KMS-11 (cell line): ENCODE measurements at regions not wholly inside any gene's neighbourhood (a gene's known extent, or its start where the extent isn't known, plus 50 kb on each side); places are given as distances from the start of the nearest gene placed in this dataset.

Source experiments
- H2AFZ ChIP-seq: fragments of 200-600 bp; sonication (generic); 2 replicates; pipeline ENCODE4 v1.6.1; 2016; ENCODE audit warnings: antibody characterized with exemption, mixed run types, low read depth
- H3K27ac ChIP-seq: fragments of 200-600 bp; sonication (generic); 2 replicates; pipeline ENCODE4 v1.6.1; 2016; ENCODE audit warnings: mild to moderate bottlenecking, mixed run types
- H3K27me3 ChIP-seq: fragments of 200-600 bp; sonication (generic); 2 replicates; pipeline ENCODE4 v1.6.1; 2017; ENCODE audit warnings: mild to moderate bottlenecking, low read depth, mixed run types, moderate library complexity; ENCODE audit not compliant: insufficient read depth
- H3K36me3 ChIP-seq: fragments of 200-600 bp; sonication (generic); 2 replicates; pipeline ENCODE4 v1.6.1; 2017; ENCODE audit warnings: mild to moderate bottlenecking, mixed run types; ENCODE audit not compliant: insufficient read depth
- H3K4me1 ChIP-seq: fragments of 200-600 bp; sonication (generic); 2 replicates; pipeline ENCODE4 v1.6.1; 2016; ENCODE audit warnings: mild to moderate bottlenecking, low read depth, mixed run types; ENCODE audit not compliant: poor library complexity, severe bottlenecking
- H3K4me2 ChIP-seq: fragments of 200-600 bp; sonication (generic); 2 replicates; pipeline ENCODE4 v1.7.0; 2016; ENCODE audit warnings: mild to moderate bottlenecking, mixed run types
- H3K4me3 ChIP-seq: fragments of 200-600 bp; sonication (generic); IDR thresholded peaks from 2 replicates; pipeline ENCODE4 v1.6.1; 2017; ENCODE audit warnings: low read depth, low read length, mixed read lengths; ENCODE audit not compliant: insufficient read depth
- H3K79me2 ChIP-seq: fragments of 200-600 bp; sonication (generic); 2 replicates; pipeline ENCODE4 v1.6.1; 2016; ENCODE audit warnings: low read depth, mixed run types; ENCODE audit not compliant: insufficient read depth
- H3K9ac ChIP-seq: fragments of 200-600 bp; sonication (generic); 2 replicates; pipeline ENCODE4 v1.6.1; 2016; ENCODE audit warnings: mild to moderate bottlenecking, mixed run types
- H4K20me1 ChIP-seq: fragments of 200-600 bp; sonication (generic); 2 replicates; pipeline ENCODE4 v1.6.1; 2016; ENCODE audit warnings: mild to moderate bottlenecking, mixed run types; ENCODE audit not compliant: insufficient read depth
- CTCF ChIP-seq: fragments of 200-600 bp; sonication (generic); conservative IDR thresholded peaks from 2 replicates; pipeline ENCODE4 v1.6.1; 2017; ENCODE audit warnings: low read depth, mild to moderate bottlenecking, antibody characterized with exemption, low read length, moderate library complexity, mixed read lengths

- Histone ChIP-seq H3K79me2 (no peaks in the 10 kb centered on the region), H3K4me1 (no peaks in the 10 kb centered on the region), H4K20me1 (no peaks in the 10 kb centered on the region), H3K4me3 (no peak overlapping the region), H3K36me3 (no peaks in the 10 kb centered on the region), H2AFZ (no peak overlapping the region), H3K27ac (no peak overlapping the region), H3K9ac (no peak overlapping the region), H3K4me2 (no peak overlapping the region), H3K27me3 (no peaks in the 10 kb centered on the region)
- TF ChIP-seq CTCF, result no peak
Observed at GRCh38 chrX:8075636-8076035, 95.4 kb downstream of the VCX2 start.

GRCh38 chrX:8067754-8068462, 103.2 kb downstream of the VCX2 start:
- H3K4me1 ChIP-seq, result no peaks in the 10 kb centered on the region
- H3K4me2 ChIP-seq, result no peak overlapping the region
- no peaks in the 10 kb centered on the region for H4K20me1 ChIP-seq
- H3K79me2 ChIP-seq, result no peaks in the 10 kb centered on the region
- H3K4me3 ChIP-seq, result no peak overlapping the region
- no peaks in the 10 kb centered on the region for H3K27me3 ChIP-seq
- no peak for TF ChIP-seq CTCF
- H2AFZ ChIP-seq, result no peak overlapping the region
- H3K27ac ChIP-seq, result no peak overlapping the region
- no peaks in the 10 kb centered on the region for H3K36me3 ChIP-seq
- H3K9ac ChIP-seq, result no peak overlapping the region

GRCh38 chrX:8052909-8053308, 118.2 kb downstream of the VCX2 start:
- H3K4me3 ChIP-seq, result no peak overlapping the region
- no peaks in the 10 kb centered on the region for H3K79me2 ChIP-seq
- no peak overlapping the region for H3K27ac ChIP-seq
- H4K20me1 ChIP-seq, result no peaks in the 10 kb centered on the region
- no peak overlapping the region for H3K9ac ChIP-seq
- no peak overlapping the region for H2AFZ ChIP-seq
- no peak for TF ChIP-seq CTCF
- H3K4me1 ChIP-seq, result no peaks in the 10 kb centered on the region
- H3K27me3 ChIP-seq, result no peaks in the 10 kb centered on the region
- no peaks in the 10 kb centered on the region for H3K36me3 ChIP-seq
- H3K4me2 ChIP-seq, result no peak overlapping the region

- Histone ChIP-seq H3K36me3 (no peaks in the 10 kb centered on the region), H3K27ac (no peak overlapping the region), H2AFZ (no peak overlapping the region), H3K27me3 (no peaks in the 10 kb centered on the region), H3K4me1 (no peaks in the 10 kb centered on the region), H3K79me2 (no peaks in the 10 kb centered on the region), H3K4me2 (no peak overlapping the region), H4K20me1 (no peaks in the 10 kb centered on the region), H3K9ac (no peak overlapping the region), H3K4me3 (no peak overlapping the region)
- no peak for TF ChIP-seq CTCF
Observed at GRCh38 chrX:8049827-8050226, 121.2 kb downstream of the VCX2 start.
